Kidney (tissue), 13 donors: ENCODE measurements at regions not wholly inside any gene's neighbourhood (a gene's known extent, or its start where the extent isn't known, plus 50 kb on each side); places are given as distances from the start of the nearest gene placed in this dataset.

Source experiments
- DNase-seq, 5 donors: peaks; one replicate each; pipeline ENCODE4 v3.0.0-alpha.2; 2013 to 2020
- FAIRE-seq: peaks from 2 replicates; lab custom pipeline; 2012; peaks lifted over from hg19 to GRCh38; lab: Jason Lieb, UNC
- H3K27ac ChIP-seq, 2 donors: one replicate each; pipeline ENCODE4 v1.7.0; 2013; ENCODE audit warnings: low read depth in 2 of 2, low read length in 2 of 2, inconsistent platforms in 1 of 2
- H3K27me3 ChIP-seq: one replicate; pipeline ENCODE4 v1.7.1; 2013; ENCODE audit warnings: low read length, inconsistent platforms; ENCODE audit not compliant: control insufficient read depth, insufficient read depth
- H3K36me3 ChIP-seq, 3 donors: one replicate each; pipeline versions ENCODE4 v1.7.0 to v1.7.1; 2013; ENCODE audit warnings: low read length in 3 of 3, control low read depth in 1 of 3, inconsistent platforms in 1 of 3; ENCODE audit not compliant: insufficient read depth in 3 of 3, control insufficient read depth in 2 of 3
- H3K4me1 ChIP-seq, 3 donors: one replicate each; pipeline versions ENCODE4 v1.7.0 to v1.7.1; 2013; ENCODE audit warnings: low read length in 3 of 3, inconsistent platforms in 1 of 3, low read depth in 1 of 3; ENCODE audit not compliant: control insufficient read depth in 2 of 3, insufficient read depth in 2 of 3
- H3K4me3 ChIP-seq, 3 donors: one replicate each; pipeline versions ENCODE4 v1.7.0 to v1.8.1; 2013; ENCODE audit warnings: low read length in 3 of 3, control low read depth in 1 of 3, inconsistent platforms in 1 of 3
- H3K9ac ChIP-seq, 3 donors: one replicate each; pipeline versions ENCODE4 v1.7.0 to v1.7.1; 2013; ENCODE audit warnings: low read length in 3 of 3, control low read depth in 1 of 3, inconsistent platforms in 1 of 3
- H3K9me3 ChIP-seq, 3 donors: one replicate each; pipeline versions ENCODE4 v1.7.0 to v1.7.1; 2013; ENCODE audit warnings: low read length in 3 of 3, control low read depth in 1 of 3, inconsistent platforms in 1 of 3; ENCODE audit not compliant: control insufficient read depth in 2 of 3, insufficient read depth in 1 of 3
- intact Hi-C: fragments of 100-400 bp; cut with DNase I; formaldehyde crosslinking; loops from one replicate; pipeline ENCODE4 v1.11.1; 2022
- TF ChIP-seq, protein P1 (sequence below): IDR thresholded peaks from 3 replicates; pipeline ENCODE4 v1.5.1; 2012; ENCODE audit warnings: mild to moderate bottlenecking, moderate library complexity, borderline replicate concordance; ENCODE audit not compliant: insufficient read depth; ENCODE audit errors: extremely low read depth
- donor health status: control.
- donor health status: control.
- donor health status: control.
- donor health status: control.
- donor health status: control.
- donor health status: DM: yes; HTN: yes; CAD: no.
- donor health status: Normal renal cell carcinoma (clear cell type).

DNA sequence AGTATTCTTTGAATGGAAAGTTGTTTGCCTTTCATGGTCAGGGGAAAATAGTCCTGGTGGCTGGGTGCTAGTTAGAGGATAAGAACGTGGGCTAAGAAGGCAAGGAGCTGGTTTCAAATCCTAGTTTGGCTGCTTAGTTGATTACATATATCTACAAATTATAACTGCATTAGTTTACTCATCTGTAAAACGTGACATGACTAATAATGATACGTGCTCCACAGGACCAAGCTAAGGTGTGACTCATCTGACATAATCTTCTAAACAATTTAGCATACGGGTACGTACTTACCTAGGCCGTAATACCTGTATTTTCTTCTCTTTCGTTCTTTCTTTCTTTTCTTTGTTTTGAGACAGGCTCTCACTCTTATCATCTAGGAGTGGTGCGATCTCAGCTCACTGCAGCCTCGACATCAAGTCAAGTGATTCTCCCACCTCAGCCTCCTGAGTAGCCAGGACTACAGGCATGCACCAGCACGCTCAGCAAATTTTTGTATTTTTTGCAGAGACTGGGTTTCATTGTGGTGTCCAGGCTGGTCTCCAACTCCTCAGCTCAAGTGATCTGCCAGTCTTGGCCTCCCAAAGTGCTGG lies 1274.2 kb upstream of the GJE1 start:
- H3K9ac ChIP-seq, result no peak overlapping the region
- no peak for FAIRE-seq
- intact Hi-C loops, result no loop called here

DNA sequence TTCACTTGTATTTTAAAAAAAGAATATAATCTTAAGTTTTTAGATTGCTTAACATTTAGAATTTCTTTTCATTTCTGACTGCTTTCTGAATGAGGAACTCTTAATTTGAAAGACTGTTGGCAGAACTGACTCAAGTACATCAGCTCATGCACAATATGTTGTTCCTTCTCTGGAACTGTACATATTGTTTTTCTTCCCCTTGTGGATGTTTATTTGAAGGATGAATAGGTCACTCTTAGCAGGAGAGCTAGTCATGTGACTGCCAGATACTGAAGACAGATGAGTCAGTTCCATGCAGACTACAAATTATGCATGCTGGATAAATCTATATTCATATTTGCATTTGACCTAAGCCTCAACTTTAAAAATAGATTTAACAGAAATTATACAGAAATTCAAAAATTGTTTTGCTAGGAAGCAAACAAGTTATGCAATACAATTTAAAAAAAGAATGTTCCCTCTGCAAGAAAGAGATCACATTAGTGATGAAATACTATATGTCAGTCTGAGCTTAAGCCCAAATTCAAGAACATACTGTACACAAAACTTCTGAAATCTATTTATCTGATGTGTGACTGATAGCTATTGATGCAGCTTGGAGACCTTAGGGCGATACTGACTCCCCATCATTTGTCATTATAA lies 1274.9 kb upstream of the GJE1 start:
- Histone ChIP-seq H3K36me3 (no peaks in the 10 kb centered on the region), H3K9me3 (no peaks in the 10 kb centered on the region), H3K27ac (no peak overlapping the region), H3K9ac (no peak overlapping the region), H3K4me1 (no peaks in the 10 kb centered on the region), H3K4me3 (no peak overlapping the region), H3K27me3 (no peaks in the 10 kb centered on the region)
- TF ChIP-seq, protein P1, sequence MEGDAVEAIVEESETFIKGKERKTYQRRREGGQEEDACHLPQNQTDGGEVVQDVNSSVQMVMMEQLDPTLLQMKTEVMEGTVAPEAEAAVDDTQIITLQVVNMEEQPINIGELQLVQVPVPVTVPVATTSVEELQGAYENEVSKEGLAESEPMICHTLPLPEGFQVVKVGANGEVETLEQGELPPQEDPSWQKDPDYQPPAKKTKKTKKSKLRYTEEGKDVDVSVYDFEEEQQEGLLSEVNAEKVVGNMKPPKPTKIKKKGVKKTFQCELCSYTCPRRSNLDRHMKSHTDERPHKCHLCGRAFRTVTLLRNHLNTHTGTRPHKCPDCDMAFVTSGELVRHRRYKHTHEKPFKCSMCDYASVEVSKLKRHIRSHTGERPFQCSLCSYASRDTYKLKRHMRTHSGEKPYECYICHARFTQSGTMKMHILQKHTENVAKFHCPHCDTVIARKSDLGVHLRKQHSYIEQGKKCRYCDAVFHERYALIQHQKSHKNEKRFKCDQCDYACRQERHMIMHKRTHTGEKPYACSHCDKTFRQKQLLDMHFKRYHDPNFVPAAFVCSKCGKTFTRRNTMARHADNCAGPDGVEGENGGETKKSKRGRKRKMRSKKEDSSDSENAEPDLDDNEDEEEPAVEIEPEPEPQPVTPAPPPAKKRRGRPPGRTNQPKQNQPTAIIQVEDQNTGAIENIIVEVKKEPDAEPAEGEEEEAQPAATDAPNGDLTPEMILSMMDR, result no peak
- peak; percentile 49 for FAIRE-seq
- no peak for DNase-seq
- intact Hi-C loops, result no loop called here

More for the DNA sequence above, 1274.2 kb upstream of the GJE1 start:
- no peak overlapping the region for H3K4me3 ChIP-seq
- no peaks in the 10 kb centered on the region for H3K9me3 ChIP-seq
- no peaks in the 10 kb centered on the region for H3K4me1 ChIP-seq
- no peak for DNase-seq
- H3K27me3 ChIP-seq, result no peaks in the 10 kb centered on the region
- TF ChIP-seq, protein P1, result no peak
- no peak overlapping the region for H3K27ac ChIP-seq
- H3K36me3 ChIP-seq, result no peaks in the 10 kb centered on the region

DNA sequence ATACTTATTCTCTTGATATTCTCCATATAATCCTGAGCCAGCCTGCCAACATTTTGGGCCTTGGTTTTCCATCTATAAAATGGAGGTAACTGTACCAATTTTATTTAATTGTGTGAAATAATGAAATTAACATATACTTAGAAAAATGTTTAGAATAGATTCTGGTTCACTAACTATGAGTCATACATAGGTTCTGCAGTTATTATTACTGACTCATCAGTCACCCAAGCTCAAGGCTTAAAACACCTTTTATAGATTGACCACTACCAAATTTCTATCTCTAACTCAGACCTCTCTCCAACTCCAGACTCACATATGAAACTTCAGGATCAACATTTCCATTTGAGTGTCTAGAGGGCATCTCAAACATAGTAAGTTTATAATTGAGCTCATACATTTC lies 1277.2 kb upstream of the GJE1 start:
- Histone ChIP-seq H3K27me3 (no peaks in the 10 kb centered on the region), H3K36me3 (no peaks in the 10 kb centered on the region), H3K9ac (no peak overlapping the region), H3K4me3 (no peak overlapping the region), H3K9me3 (no peaks in the 10 kb centered on the region), H3K27ac (no peak overlapping the region), H3K4me1 (no peaks in the 10 kb centered on the region)
- intact Hi-C loops, result no loop called here
- no peak for DNase-seq
- TF ChIP-seq, protein P1, result no peak
- FAIRE-seq, result no peak

DNA sequence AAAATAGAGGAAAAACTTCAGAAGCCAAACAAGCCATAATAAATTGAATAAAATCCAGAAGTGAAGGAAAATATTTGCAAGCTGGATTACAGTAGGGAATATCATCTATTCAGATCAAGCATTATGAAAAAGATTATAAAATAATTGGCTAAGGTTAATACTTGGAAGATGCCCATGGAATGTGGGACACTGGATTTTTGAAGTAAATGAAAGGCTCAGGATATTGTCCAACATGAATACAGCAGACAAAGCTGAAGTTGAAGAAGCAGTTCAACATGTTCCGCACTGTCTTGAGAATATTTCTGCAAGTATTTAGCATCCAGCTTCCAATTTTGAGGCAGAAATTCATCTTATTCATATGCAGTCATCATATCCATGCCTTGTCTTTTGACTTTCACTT lies 1278.4 kb upstream of the GJE1 start:
- H3K36me3 ChIP-seq, result no peaks in the 10 kb centered on the region
- no peaks in the 10 kb centered on the region for H3K9me3 ChIP-seq
- H3K27ac ChIP-seq, result no peak overlapping the region
- no peak overlapping the region for H3K9ac ChIP-seq
- no peaks in the 10 kb centered on the region for H3K27me3 ChIP-seq
- intact Hi-C loops, result no loop called here
- FAIRE-seq, result no peak
- DNase-seq, result no peak
- H3K4me1 ChIP-seq, result no peaks in the 10 kb centered on the region
- no peak overlapping the region for H3K4me3 ChIP-seq
- TF ChIP-seq, protein P1, result no peak
